CMK (cell line): ENCODE measurements at regions not wholly inside any gene's neighbourhood (a gene's known extent, or its start where the extent isn't known, plus 50 kb on each side); places are given as distances from the start of the nearest gene placed in this dataset.

Experiments used
- DNase-seq: peaks from one replicate; pipeline ENCODE4 v3.0.0-alpha.2; 2010; ENCODE audit warnings: low read depth

GRCh38 chr7:56291-56913 is 136.0 kb upstream of the FAM20C start:
- no peak for DNase-seq

- DNase-seq = no peak
Measured at GRCh38 chr7:57071-57470, 135.3 kb upstream of the FAM20C start.

GRCh38 chr7:57482-58255 is 134.7 kb upstream of the FAM20C start:
- no peak for DNase-seq

- DNase-seq = no peak
Measured at GRCh38 chr7:58316-58715, 134.1 kb upstream of the FAM20C start.

GRCh38 chr7:59079-60016 is 133.0 kb upstream of the FAM20C start:
- DNase-seq = no peak

- no peak for DNase-seq
Measured at GRCh38 chr7:60017-60675, 132.2 kb upstream of the FAM20C start.

GRCh38 chr7:60706-61105 is 131.7 kb upstream of the FAM20C start:
- DNase-seq = no peak

GRCh38 chr7:61111-61510 is 131.3 kb upstream of the FAM20C start:
- DNase-seq = no peak

GRCh38 chr7:61576-62360 is 130.6 kb upstream of the FAM20C start:
- no peak for DNase-seq

- DNase-seq = no peak
Measured at GRCh38 chr7:62361-63116, 129.8 kb upstream of the FAM20C start.

- no peak for DNase-seq
Measured at GRCh38 chr7:63117-63480, 129.3 kb upstream of the FAM20C start.

- DNase-seq = no peak
Measured at GRCh38 chr7:63521-64021, 128.8 kb upstream of the FAM20C start.

- no peak for DNase-seq
Measured at GRCh38 chr7:64098-64915, 128.1 kb upstream of the FAM20C start.

GRCh38 chr7:64916-65341 is 127.4 kb upstream of the FAM20C start:
- DNase-seq = no peak

- DNase-seq = no peak
Measured at GRCh38 chr7:65554-65953, 126.8 kb upstream of the FAM20C start.

- DNase-seq = no peak
Measured at GRCh38 chr7:66296-66695, 126.1 kb upstream of the FAM20C start.

GRCh38 chr7:66741-67140 is 125.6 kb upstream of the FAM20C start:
- no peak for DNase-seq

- no peak for DNase-seq
Measured at GRCh38 chr7:67661-68395, 124.5 kb upstream of the FAM20C start.

- no peak for DNase-seq
Measured at GRCh38 chr7:68629-69028, 123.7 kb upstream of the FAM20C start.
